CD4-positive, alpha-beta memory T cell (primary cell): ENCODE measurements at regions not wholly inside any gene's neighbourhood (a gene's known extent, or its start where the extent isn't known, plus 50 kb on each side); places are given as distances from the start of the nearest gene placed in this dataset.

Experiments used
- CTCF ChIA-PET: fragments of 350-600 bp; sonication (Branson Sonifier 250); formaldehyde crosslinking; loops from one replicate; lab custom pipeline; 2021; ENCODE audit warnings: inconsistent platforms; ENCODE audit not compliant: partially characterized antibody; lab: Charles Lee
- POLR2A ChIA-PET: fragments of 350-600 bp; sonication (Branson Sonifier 250); formaldehyde crosslinking; loops from one replicate; lab custom pipeline; 2021; ENCODE audit not compliant: partially characterized antibody; lab: Charles Lee
- DNase-seq, 5 donors: peaks; one replicate each; pipeline versions ENCODE4 v3.0.0 to v3.0.0-alpha.2; 2020 to 2022; ENCODE audit warnings: mixed read lengths in 1 of 5
- H3K27ac ChIP-seq: one replicate; pipeline ENCODE4 v1.7.0; 2013; ENCODE audit warnings: low read depth, low read length
- H3K27me3 ChIP-seq: 2 replicates; pipeline ENCODE4 v1.7.0; 2013; ENCODE audit warnings: mild to moderate bottlenecking, low read length, moderate library complexity; ENCODE audit not compliant: insufficient read depth
- H3K36me3 ChIP-seq: 2 replicates; pipeline ENCODE4 v1.7.0; 2013; ENCODE audit warnings: mild to moderate bottlenecking, low read length, moderate library complexity; ENCODE audit not compliant: insufficient read depth
- H3K4me1 ChIP-seq: 2 replicates; pipeline ENCODE4 v1.7.0; 2013; ENCODE audit warnings: mild to moderate bottlenecking, low read length, moderate library complexity; ENCODE audit not compliant: insufficient read depth
- H3K4me3 ChIP-seq, 2 donors: one replicate each; pipeline ENCODE4 v1.7.0; 2013; ENCODE audit warnings: low read length in 2 of 2, mild to moderate bottlenecking in 1 of 2
- H3K9me3 ChIP-seq, 2 donors: one replicate each; pipeline ENCODE4 v1.7.0; 2013; ENCODE audit warnings: low read length in 2 of 2, control low read depth in 1 of 2; ENCODE audit not compliant: control insufficient read depth in 1 of 2
- H3K27ac Mint-ChIP-seq, 7 donors: one replicate each; pipeline ENCODE4 v1.8.0; 2020 to 2021; ENCODE audit warnings: mixed read lengths in 7 of 7, mild to moderate bottlenecking in 6 of 7, inconsistent platforms in 3 of 7, moderate library complexity in 3 of 7
- H3K27me3 Mint-ChIP-seq, 2 donors: one replicate each; pipeline ENCODE4 v1.8.0; 2020 to 2021; ENCODE audit warnings: mixed read lengths in 2 of 2
- H3K36me3 Mint-ChIP-seq, 2 donors: one replicate each; pipeline ENCODE4 v1.8.0; 2020 to 2021; ENCODE audit warnings: mixed read lengths in 2 of 2, inconsistent platforms in 1 of 2, mild to moderate bottlenecking in 1 of 2
- H3K4me1 Mint-ChIP-seq, 4 donors: one replicate each; pipeline ENCODE4 v1.8.0; 2020 to 2021; ENCODE audit warnings: mixed read lengths in 4 of 4, mild to moderate bottlenecking in 1 of 4
- H3K4me3 Mint-ChIP-seq, 8 donors: one replicate each; pipeline ENCODE4 v1.8.0; 2020 to 2021; ENCODE audit warnings: mixed read lengths in 8 of 8, mild to moderate bottlenecking in 7 of 8, moderate library complexity in 6 of 8, inconsistent platforms in 3 of 8
- H3K9me3 Mint-ChIP-seq, 8 donors: one replicate each; pipeline ENCODE4 v1.8.0; 2020 to 2021; ENCODE audit warnings: mixed read lengths in 8 of 8, mild to moderate bottlenecking in 5 of 8, inconsistent platforms in 3 of 8, moderate library complexity in 1 of 8
- intact Hi-C: fragments of 100-400 bp; cut with micrococcal nuclease; formaldehyde crosslinking; loops from one replicate; pipeline ENCODE4 v1.15.1; 2023

DNA sequence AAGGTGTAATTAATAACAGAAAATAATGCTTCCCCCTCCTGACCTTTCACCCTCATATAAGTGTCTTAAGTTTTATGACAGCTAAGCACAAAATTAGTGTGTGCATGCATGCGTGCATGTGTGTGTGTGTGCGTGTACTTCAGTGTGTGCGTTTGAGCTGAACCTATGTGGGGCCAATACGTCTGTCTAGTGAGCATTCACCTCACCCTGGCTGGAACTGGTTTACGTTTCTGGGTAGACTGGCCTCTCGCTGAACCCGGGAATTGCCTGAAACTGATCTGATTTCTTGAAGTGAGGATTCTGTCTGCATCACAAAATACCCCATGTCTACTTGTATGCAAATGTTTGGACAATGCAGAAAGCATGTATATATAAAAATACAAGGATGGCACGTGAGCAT is 68.2 kb upstream of the TBX3 start:
- CTCF ChIA-PET, result no interaction called here
- POLR2A ChIA-PET, result no interaction called here

DNA sequence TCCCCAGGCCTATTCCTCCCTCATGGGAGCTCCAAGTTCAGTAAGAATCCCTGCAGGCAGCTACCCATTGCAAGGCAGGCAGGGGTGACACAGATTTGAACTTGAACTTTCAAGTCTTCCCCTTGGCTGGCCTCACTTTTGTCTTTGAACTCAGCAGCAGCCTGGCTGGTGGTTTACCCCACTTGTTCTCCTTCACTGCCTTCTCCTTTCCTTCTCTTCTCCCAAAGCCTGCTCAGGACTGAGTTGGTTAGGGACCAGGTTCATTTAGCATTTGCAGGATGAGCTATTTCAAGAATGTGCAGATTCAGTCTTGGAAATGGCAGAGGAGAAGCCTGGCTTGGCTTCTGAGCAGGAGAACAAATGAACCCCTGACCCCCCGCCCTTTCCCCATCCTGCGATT is 67.7 kb upstream of the TBX3 start:
- Mint-ChIP-seq H3K36me3 (no peaks in the 10 kb centered on the region), H3K4me1 (no peaks in the 10 kb centered on the region)
- intact Hi-C loops, result no loop called here

More for the DNA sequence above, 68.2 kb upstream of the TBX3 start:
- Histone ChIP-seq H3K9me3 (no peaks in the 10 kb centered on the region), H3K27me3 (no peaks in the 10 kb centered on the region), H3K4me1 (no peaks in the 10 kb centered on the region), H3K36me3 (no peaks in the 10 kb centered on the region), H3K27ac (no peak overlapping the region), H3K4me3 (no peak overlapping the region)
- intact Hi-C loops, result no loop called here
- Mint-ChIP-seq H3K36me3 (no peaks in the 10 kb centered on the region), H3K27me3 (no peaks in the 10 kb centered on the region), H3K4me1 (no peaks in the 10 kb centered on the region), H3K9me3 (peaks cover 0 to 3% (median under 1%) of the 10 kb centered on the region in 8 donors), H3K4me3 (no peak overlapping the region), H3K27ac (no peak overlapping the region)
- DNase-seq, result no peak

DNA sequence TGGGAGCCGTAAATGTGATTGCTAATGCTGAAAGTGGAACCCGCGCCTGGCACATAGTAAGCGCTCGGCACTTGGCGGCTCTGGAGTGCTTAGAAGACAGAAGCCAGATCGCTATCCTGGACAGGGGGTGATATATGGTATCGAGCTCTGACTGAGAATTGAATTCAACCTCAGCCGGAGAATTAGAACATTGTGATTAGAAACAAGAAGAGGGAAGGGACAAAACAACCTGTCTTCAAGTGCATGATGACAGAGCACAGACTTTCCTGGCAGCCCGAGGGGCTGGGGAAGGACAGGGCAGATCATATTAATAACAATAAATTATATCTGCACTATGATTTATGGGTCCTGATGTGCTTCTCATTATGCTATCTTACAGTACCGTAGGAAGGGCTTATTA is 66.9 kb upstream of the TBX3 start:
- H3K9me3 Mint-ChIP-seq, result peaks cover 0 to 5% (median 0%) of the 10 kb centered on the region in 8 donors
- H3K4me3 Mint-ChIP-seq, result no peak overlapping the region
- no peaks in the 10 kb centered on the region for H3K27me3 Mint-ChIP-seq
- H3K36me3 Mint-ChIP-seq, result no peaks in the 10 kb centered on the region
- H3K27ac ChIP-seq, result no peak overlapping the region
- intact Hi-C loops, result no loop called here
- POLR2A ChIA-PET, result no interaction called here
- no peaks in the 10 kb centered on the region for H3K36me3 ChIP-seq
- no peaks in the 10 kb centered on the region for H3K4me1 ChIP-seq
- no peak overlapping the region for H3K27ac Mint-ChIP-seq
- no peaks in the 10 kb centered on the region for H3K27me3 ChIP-seq
- CTCF ChIA-PET, result no interaction called here
- DNase-seq, result no peak
- no peak overlapping the region for H3K4me3 ChIP-seq
- H3K9me3 ChIP-seq, result no peaks in the 10 kb centered on the region
- no peaks in the 10 kb centered on the region for H3K4me1 Mint-ChIP-seq

More for the DNA sequence above, 67.7 kb upstream of the TBX3 start:
- Histone ChIP-seq H3K4me1 (no peaks in the 10 kb centered on the region), H3K27ac (no peak overlapping the region), H3K27me3 (no peaks in the 10 kb centered on the region), H3K4me3 (no peak overlapping the region), H3K36me3 (no peaks in the 10 kb centered on the region), H3K9me3 (no peaks in the 10 kb centered on the region)
- no peak for DNase-seq
- Mint-ChIP-seq H3K4me3 (no peak overlapping the region), H3K27me3 (no peaks in the 10 kb centered on the region), H3K9me3 (peaks cover 0 to 3% (median under 1%) of the 10 kb centered on the region in 8 donors), H3K27ac (no peak overlapping the region)
- ChIA-PET CTCF (no interaction called here), POLR2A (no interaction called here)

GRCh38 chr12:114749065-114749464 is 65.1 kb upstream of the TBX3 start:
- intact Hi-C loops, result no loop called here
- CTCF ChIA-PET, result no interaction called here
- Histone ChIP-seq H3K4me3 (no peak overlapping the region), H3K27ac (no peak overlapping the region), H3K9me3 (no peaks in the 10 kb centered on the region), H3K36me3 (no peaks in the 10 kb centered on the region), H3K4me1 (no peaks in the 10 kb centered on the region), H3K27me3 (no peaks in the 10 kb centered on the region)
- POLR2A ChIA-PET, result no interaction called here
- H3K27ac Mint-ChIP-seq, result no peak overlapping the region
- DNase-seq, result no peak
- no peaks in the 10 kb centered on the region for H3K36me3 Mint-ChIP-seq
- H3K27me3 Mint-ChIP-seq, result no peaks in the 10 kb centered on the region
- H3K9me3 Mint-ChIP-seq, result peaks cover 0 to 5% (median 0%) of the 10 kb centered on the region in 8 donors
- H3K4me3 Mint-ChIP-seq, result no peak overlapping the region
- H3K4me1 Mint-ChIP-seq, result no peaks in the 10 kb centered on the region

DNA sequence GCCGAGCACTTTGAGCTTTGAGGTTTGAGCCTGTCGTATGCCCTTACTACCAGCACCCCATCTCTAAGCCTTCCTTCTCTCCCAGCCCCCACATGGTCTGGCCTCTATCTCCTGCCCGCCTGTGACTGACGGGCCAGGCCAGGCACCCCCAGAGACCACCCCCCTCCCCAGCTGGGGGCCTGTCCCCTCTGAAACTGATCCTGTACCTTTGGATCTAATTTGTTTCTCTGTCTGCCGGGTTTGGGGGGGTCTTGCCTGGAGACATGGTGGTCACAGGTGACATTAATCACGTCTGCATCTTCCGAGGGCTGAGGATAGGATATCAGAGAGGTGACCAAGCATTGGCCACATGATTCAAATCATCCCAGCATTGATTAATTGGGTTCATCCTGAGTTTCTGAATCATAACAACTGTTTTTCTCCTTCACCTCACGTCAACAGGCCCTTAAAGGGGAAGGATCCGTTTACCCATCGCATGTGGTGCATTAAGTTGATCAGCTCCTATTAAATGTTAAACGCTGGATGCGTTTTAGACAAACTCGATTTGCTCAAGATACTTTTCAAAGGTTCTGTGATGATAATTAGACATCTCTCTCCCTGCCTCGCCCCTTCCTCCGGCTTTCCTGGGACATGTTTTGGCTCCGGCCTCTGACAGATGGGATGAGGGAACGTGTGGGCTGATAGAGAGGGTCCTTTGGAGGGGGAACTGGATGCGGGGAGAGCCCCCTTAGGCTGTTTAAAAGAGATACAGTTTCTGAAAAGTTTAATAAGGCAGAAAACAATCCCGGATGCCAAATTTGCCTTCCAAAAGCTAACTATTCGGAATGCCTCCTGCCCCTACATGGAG is 63.3 kb upstream of the TBX3 start:
- no peak overlapping the region for H3K27ac ChIP-seq
- ChIA-PET CTCF (no interaction called here), POLR2A (no interaction called here)
- no peaks in the 10 kb centered on the region for H3K36me3 ChIP-seq
- no peak overlapping the region for H3K27ac Mint-ChIP-seq
- H3K4me1 Mint-ChIP-seq, result no peaks in the 10 kb centered on the region
- no peaks in the 10 kb centered on the region for H3K27me3 ChIP-seq
- H3K9me3 Mint-ChIP-seq, result peaks cover 0 to 5% (median 2%) of the 10 kb centered on the region in 8 donors
- H3K4me3 Mint-ChIP-seq, result no peak overlapping the region
- H3K27me3 Mint-ChIP-seq, result no peaks in the 10 kb centered on the region
- no peaks in the 10 kb centered on the region for H3K4me1 ChIP-seq
- no peaks in the 10 kb centered on the region for H3K36me3 Mint-ChIP-seq
- intact Hi-C loops, result no loop called here
- no peak for DNase-seq
- no peak overlapping the region for H3K4me3 ChIP-seq
- no peaks in the 10 kb centered on the region for H3K9me3 ChIP-seq

- Histone ChIP-seq H3K9me3 (no peaks in the 10 kb centered on the region), H3K27ac (no peak overlapping the region), H3K36me3 (no peaks in the 10 kb centered on the region), H3K27me3 (no peaks in the 10 kb centered on the region), H3K4me3 (no peak overlapping the region), H3K4me1 (no peaks in the 10 kb centered on the region)
- Mint-ChIP-seq H3K4me1 (no peaks in the 10 kb centered on the region), H3K4me3 (no peak overlapping the region), H3K27me3 (no peaks in the 10 kb centered on the region), H3K36me3 (no peaks in the 10 kb centered on the region), H3K27ac (peak overlapping the region in 1 of 7 donors; percentile 2), H3K9me3 (peaks cover 0 to 5% (median 2%) of the 10 kb centered on the region in 8 donors)
- intact Hi-C loops, result no loop called here
- CTCF ChIA-PET, result no interaction called here
- no peak for DNase-seq
- POLR2A ChIA-PET, result no interaction called here
Observed at GRCh38 chr12:114746297-114747011, 62.5 kb upstream of the TBX3 start.

DNA sequence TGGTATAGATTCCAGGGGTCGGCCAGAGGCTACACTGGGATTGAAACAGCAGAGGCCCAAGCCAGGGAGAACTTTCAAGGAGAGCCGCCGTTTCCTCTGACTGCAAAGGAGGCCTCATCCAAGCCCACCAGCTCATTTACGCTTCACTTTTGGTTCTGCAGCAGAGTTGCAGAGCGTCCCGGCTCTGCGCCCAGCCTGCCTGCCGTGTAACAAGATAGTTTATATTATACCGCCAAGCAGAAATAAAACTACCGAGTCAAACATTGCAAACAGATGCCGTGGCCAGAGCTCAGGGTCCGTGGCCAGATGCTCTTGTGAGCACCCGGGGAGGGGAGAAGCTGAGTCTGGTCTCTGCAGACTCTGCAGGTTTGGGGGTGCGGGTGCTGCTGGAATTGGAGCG is 60.7 kb upstream of the TBX3 start:
- no peak for DNase-seq
- CTCF ChIA-PET, result no interaction called here
- intact Hi-C loops, result no loop called here

More for the DNA sequence above, 60.7 kb upstream of the TBX3 start:
- Histone ChIP-seq H3K9me3 (no peaks in the 10 kb centered on the region), H3K36me3 (no peaks in the 10 kb centered on the region), H3K27me3 (no peaks in the 10 kb centered on the region), H3K4me1 (no peaks in the 10 kb centered on the region), H3K4me3 (no peak overlapping the region), H3K27ac (no peak overlapping the region)
- POLR2A ChIA-PET, result no interaction called here
- H3K4me3 Mint-ChIP-seq, result no peak overlapping the region
- no peaks in the 10 kb centered on the region for H3K36me3 Mint-ChIP-seq
- no peaks in the 10 kb centered on the region for H3K27me3 Mint-ChIP-seq
- H3K4me1 Mint-ChIP-seq, result no peaks in the 10 kb centered on the region
- H3K27ac Mint-ChIP-seq, result no peak overlapping the region
- H3K9me3 Mint-ChIP-seq, result peaks cover 0 to 6% (median 3%) of the 10 kb centered on the region in 8 donors
